ENCODE measurements at regions not wholly inside any gene's neighbourhood (a gene's known extent, or its start where the extent isn't known, plus 50 kb on each side); places are given as distances from the start of the nearest gene placed in this dataset.

DNA sequence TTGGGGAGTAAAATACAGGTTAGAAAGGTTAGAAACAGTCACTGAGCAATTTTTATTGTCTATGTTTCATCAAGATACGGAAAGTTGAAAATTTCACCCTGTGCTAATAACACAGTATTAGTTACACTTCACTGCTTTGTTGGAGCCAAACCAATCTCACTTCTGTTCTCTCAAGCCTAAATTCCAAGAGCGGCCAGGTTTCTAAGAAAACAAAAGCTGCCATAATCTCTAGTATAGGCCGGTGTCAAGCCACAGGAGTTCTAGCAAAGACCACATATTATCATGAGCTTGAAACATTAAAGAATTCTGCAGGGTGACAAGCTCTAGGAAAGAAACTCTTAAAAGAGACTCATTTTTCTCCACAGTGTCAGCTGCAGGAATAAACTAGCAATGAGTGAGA is 128.7 kb downstream of the TXNL1 start:
- H2BK120ac ChIP-seq (ENCODE audit: low read depth, low read length) = no peak overlapping the region
- H3K4me1 ChIP-seq (ENCODE audit: control insufficient read depth, insufficient read depth, low read length) = no peaks in the 10 kb centered on the region
- no peak for DNase-seq
- H3K18ac ChIP-seq (ENCODE audit: low read depth, low read length) = no peak overlapping the region
- no peak overlapping the region for H2AFZ ChIP-seq (replicated peaks; ENCODE audit: low read length, poor library complexity)
- H4K8ac ChIP-seq (ENCODE audit: low read depth in 2 of 2, low read length in 2 of 2) = no peak overlapping the region
- H4K5ac ChIP-seq (ENCODE audit: low read depth, low read length) = no peak overlapping the region
- no peak for ATAC-seq (ENCODE audit: low read depth)
- no peaks in the 10 kb centered on the region for H3K9me1 ChIP-seq (ENCODE audit: insufficient read depth, low read length)
- no peak overlapping the region for H3K27ac ChIP-seq (ENCODE audit: insufficient read depth, low read length)
- H3K14ac ChIP-seq (replicated peaks; ENCODE audit: low read depth, low read length) = no peak overlapping the region
- no peak overlapping the region for H2AK5ac ChIP-seq (ENCODE audit: low read depth, low read length)
- H3K4me2 ChIP-seq (ENCODE audit: low read depth, low read length) = no peak overlapping the region
- H4K20me1 ChIP-seq (ENCODE audit: insufficient read depth, low read length) = no peaks in the 10 kb centered on the region
- ChIA-PET CTCF (no interaction called here), POLR2A (ENCODE audit: unreplicated experiment) (no interaction called here)
- no CpG with 5 or more reads among the region's 3 CpGs for WGBS, 2 experiments (ENCODE audit: extremely low coverage in 2 of 2, insufficient read length in 1 of 2)
- no TSS peak for BruUV-seq (replicated peaks)
- in situ Hi-C loops (cut with MboI; ENCODE audit: low sequenced_read_pairs) (no loop called here), dilution Hi-C loops (cut with HindIII; ENCODE audit: low sequenced_read_pairs, unreplicated experiment) (no loop called here), intact Hi-C loops (cut with micrococcal nuclease) (no loop called here)
- H2BK15ac ChIP-seq (ENCODE audit: low read depth, low read length) = no peak overlapping the region
- no peak overlapping the region for H2AK9ac ChIP-seq (replicated peaks; ENCODE audit: low read depth, low read length, poor library complexity)
- H3K56ac ChIP-seq (ENCODE audit: extremely low read depth, insufficient read depth, low read length) = no peak overlapping the region
- no peak overlapping the region for H3K4me3 ChIP-seq (ENCODE audit: insufficient read depth, low read depth, low read length)
- no peak overlapping the region for H2BK5ac ChIP-seq (ENCODE audit: low read depth, low read length, poor library complexity, severe bottlenecking)
- no peak overlapping the region for H3K9ac ChIP-seq (ENCODE audit: low read depth, low read length)
- H2BK20ac ChIP-seq (ENCODE audit: low read depth, low read length) = no peak overlapping the region
- no peaks in the 10 kb centered on the region for H3K79me1 ChIP-seq (ENCODE audit: low read depth in 1 of 2, low read length in 2 of 2)
- TF ChIP-seq RAD21 (IDR thresholded peaks at IDR 0.05; ENCODE audit: low read length) (no peak), NFE2L2 (IDR thresholded peaks at IDR 0.05; ENCODE audit: low read depth, low read length) (no peak), MAFK (IDR thresholded peaks at IDR 0.05; ENCODE audit: low read depth, low read length) (no peak), SMC3 (IDR thresholded peaks at IDR 0.05; ENCODE audit: low read depth, low read length) (no peak), MXI1 (IDR thresholded peaks at IDR 0.05; ENCODE audit: borderline replicate concordance, low read depth, low read length) (no peak), RFX5 (IDR thresholded peaks at IDR 0.05; ENCODE audit: low read depth, low read length) (no peak), FOS (IDR thresholded peaks at IDR 0.05; ENCODE audit: low read depth, low read length) (no peak), POLR2A (IDR thresholded peaks at IDR 0.05; ENCODE audit: low read depth, low read length) (no peak), CHD1 (IDR thresholded peaks at IDR 0.05; ENCODE audit: low read depth, low read length) (no peak), RCOR1 (IDR thresholded peaks at IDR 0.05; ENCODE audit: insufficient replicate concordance, low read length) (no peak), BHLHE40 (IDR thresholded peaks at IDR 0.05; ENCODE audit: low read depth, low read length) (no peak)
- TF ChIP-seq, protein P1, sequence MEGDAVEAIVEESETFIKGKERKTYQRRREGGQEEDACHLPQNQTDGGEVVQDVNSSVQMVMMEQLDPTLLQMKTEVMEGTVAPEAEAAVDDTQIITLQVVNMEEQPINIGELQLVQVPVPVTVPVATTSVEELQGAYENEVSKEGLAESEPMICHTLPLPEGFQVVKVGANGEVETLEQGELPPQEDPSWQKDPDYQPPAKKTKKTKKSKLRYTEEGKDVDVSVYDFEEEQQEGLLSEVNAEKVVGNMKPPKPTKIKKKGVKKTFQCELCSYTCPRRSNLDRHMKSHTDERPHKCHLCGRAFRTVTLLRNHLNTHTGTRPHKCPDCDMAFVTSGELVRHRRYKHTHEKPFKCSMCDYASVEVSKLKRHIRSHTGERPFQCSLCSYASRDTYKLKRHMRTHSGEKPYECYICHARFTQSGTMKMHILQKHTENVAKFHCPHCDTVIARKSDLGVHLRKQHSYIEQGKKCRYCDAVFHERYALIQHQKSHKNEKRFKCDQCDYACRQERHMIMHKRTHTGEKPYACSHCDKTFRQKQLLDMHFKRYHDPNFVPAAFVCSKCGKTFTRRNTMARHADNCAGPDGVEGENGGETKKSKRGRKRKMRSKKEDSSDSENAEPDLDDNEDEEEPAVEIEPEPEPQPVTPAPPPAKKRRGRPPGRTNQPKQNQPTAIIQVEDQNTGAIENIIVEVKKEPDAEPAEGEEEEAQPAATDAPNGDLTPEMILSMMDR (conservative IDR thresholded peaks at IDR 0.05; ENCODE audit: low read depth, low read length) = no peak
- TF ChIP-seq, protein P2, sequence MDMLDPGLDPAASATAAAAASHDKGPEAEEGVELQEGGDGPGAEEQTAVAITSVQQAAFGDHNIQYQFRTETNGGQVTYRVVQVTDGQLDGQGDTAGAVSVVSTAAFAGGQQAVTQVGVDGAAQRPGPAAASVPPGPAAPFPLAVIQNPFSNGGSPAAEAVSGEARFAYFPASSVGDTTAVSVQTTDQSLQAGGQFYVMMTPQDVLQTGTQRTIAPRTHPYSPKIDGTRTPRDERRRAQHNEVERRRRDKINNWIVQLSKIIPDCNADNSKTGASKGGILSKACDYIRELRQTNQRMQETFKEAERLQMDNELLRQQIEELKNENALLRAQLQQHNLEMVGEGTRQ (IDR thresholded peaks at IDR 0.05; ENCODE audit: low read depth, low read length) = no peak
- H4K91ac ChIP-seq (ENCODE audit: insufficient read depth, low read depth, low read length) = no peak overlapping the region
- no peak overlapping the region for H3K23ac ChIP-seq (ENCODE audit: low read depth, low read length)
- H3K27me3 ChIP-seq (ENCODE audit: control insufficient read depth, insufficient read depth, low read length) = 0 out of 2 replicates have a peak, but pooled peaks cover 2% of the 10 kb centered on the region
- H3K36me3 ChIP-seq (ENCODE audit: control insufficient read depth, insufficient read depth, low read length) = no peaks in the 10 kb centered on the region
- no peaks in the 10 kb centered on the region for H3K9me3 ChIP-seq (ENCODE audit: control insufficient read depth, insufficient read depth, low read length)
- H3K4ac ChIP-seq (ENCODE audit: low read depth, low read length) = no peak overlapping the region

All from IMR-90 (cell line).